Heart right ventricle (tissue), 16 donors: ENCODE measurements at regions not wholly inside any gene's neighbourhood (a gene's known extent, or its start where the extent isn't known, plus 50 kb on each side); places are given as distances from the start of the nearest gene placed in this dataset.
A peak's percentile ranks its signal among the peaks of the same experiment; 100 is the strongest.

Source experiments
- ATAC-seq, 8 donors: fragments of 200-7000 bp; cut with Tn5 transposase; one replicate each; pipeline ENCODE4 v1.9.1; 2020; ENCODE audit warnings: mild to moderate bottlenecking in 8 of 8, moderate library complexity in 8 of 8, moderate number of reproducible peaks in 1 of 8
- DNase-seq, 2 donors: peaks; one replicate each; pipeline ENCODE4 v3.0.0-alpha.2; 2020
- H3K27ac ChIP-seq, 10 donors: fragments of 200-600 bp; sonication (generic) in 2 of 10; one replicate each; pipeline versions ENCODE4 v1.5.0 to v1.8.0; 2020 to 2022; ENCODE audit warnings: mild to moderate bottlenecking in 3 of 10
- H3K27me3 ChIP-seq, 7 donors: fragments of 200-600 bp; one replicate each; pipeline ENCODE4 v1.8.0; 2021 to 2022; ENCODE audit warnings: mild to moderate bottlenecking in 2 of 7
- H3K36me3 ChIP-seq, 9 donors: fragments of 200-600 bp; sonication (generic) in 1 of 9; one replicate each; pipeline versions ENCODE4 v1.5.0 to v1.8.0; 2020 to 2022; ENCODE audit warnings: mild to moderate bottlenecking in 2 of 9
- H3K4me1 ChIP-seq, 9 donors: fragments of 200-600 bp; sonication (generic) in 1 of 9; one replicate each; pipeline versions ENCODE4 v1.5.0 to v1.8.0; 2020 to 2022; ENCODE audit warnings: mild to moderate bottlenecking in 4 of 9
- H3K4me3 ChIP-seq, 10 donors: fragments of 200-600 bp; sonication (generic) in 2 of 10; one replicate each; pipeline versions ENCODE4 v1.5.0 to v1.8.0; 2020 to 2022; ENCODE audit warnings: mild to moderate bottlenecking in 7 of 10, moderate library complexity in 2 of 10
- H3K9me3 ChIP-seq, 11 donors: fragments of 200-600 bp in 10 of 11; sonication (generic) in 2 of 11; one replicate each; pipeline versions ENCODE4 v1.5.0 to v1.8.0; 2013 to 2022; ENCODE audit warnings: mild to moderate bottlenecking in 2 of 11, control low read depth in 1 of 11, moderate library complexity in 1 of 11
- WGBS, 2 donors: extraction: QIAGEN DNeasy Blood & Tissue Kit; methylation state at CpG; one replicate each; pipeline ENCODE4 v1.1.7; 2013; ENCODE audit warnings: inconsistent platforms in 1 of 2; 5-methylcytosine and 5-hydroxymethylcytosine counted together
- intact Hi-C, 10 donors: fragments of 100-400 bp; cut with DNase I; formaldehyde crosslinking; loops; one replicate each; pipeline versions ENCODE4 v1.11.1 to v1.14.2; 2022
- TF ChIP-seq, protein P1 (sequence below), 9 donors: fragments of 200-600 bp; sonication (generic) in 2 of 9; IDR thresholded peaks; one replicate each; pipeline versions ENCODE4 v1.5.0 to v1.8.0; 2021 to 2022; ENCODE audit warnings: antibody characterized with exemption in 9 of 9, mild to moderate bottlenecking in 5 of 9, moderate library complexity in 1 of 9
- donor health status: Arrhythmogenic right ventricular cardiomyopathy.
- donor health status: ischemic (EF 13 %, LVEDD 7.1; RV severe dilation, severe dysfunction).
- donor health status: healthy with polysubstance abuse.
- donor health status: DM: no; HTN: yes; CAD: no.
- donor health status: DM: no; HTN: no; CAD: no.
- donor health status: ischemic (EF 25% LVEDD 6.9; RV normal size, moderate dysfunction).
- donor health status: ischemic (EF 25% LVEDD 5.7; RV mildly dilated, moderate dysfunction).
- donor health status: healthy.
- donor health status: DM: yes; HTN: yes; CAD: no.
- donor health status: Ischemic cardiomyopathy.
- donor health status: ischemic (EF 35%, LVEDD 5.7; RV mildly dilated, moderate dysfunction).
- donor health status: nonischemic (EF 11% LVEDD 7.7; RV severe dilation, severe dysfunction).
- donor health status: DM: yes; HTN: yes; CAD: no.
- donor health status: PGD.
- donor health status: ischemic (EF 29% LVEDD 5.4; RV normal size, mild dysfunction).
- donor health status: nonischemic (EF 23%, LVEDD 6.1; RV moderate dilation, normal function).

GRCh38 chr18:77736842-77737241 is 487.2 kb downstream of the GALR1 start:
- WGBS, 2 donors: 80 to 83% methylated on average over 4 of the region's 4 CpGs
- H3K9me3 ChIP-seq: no peaks in the 10 kb centered on the region
- DNase-seq (no peak), ATAC-seq (no peak)
- TF ChIP-seq, protein P1, sequence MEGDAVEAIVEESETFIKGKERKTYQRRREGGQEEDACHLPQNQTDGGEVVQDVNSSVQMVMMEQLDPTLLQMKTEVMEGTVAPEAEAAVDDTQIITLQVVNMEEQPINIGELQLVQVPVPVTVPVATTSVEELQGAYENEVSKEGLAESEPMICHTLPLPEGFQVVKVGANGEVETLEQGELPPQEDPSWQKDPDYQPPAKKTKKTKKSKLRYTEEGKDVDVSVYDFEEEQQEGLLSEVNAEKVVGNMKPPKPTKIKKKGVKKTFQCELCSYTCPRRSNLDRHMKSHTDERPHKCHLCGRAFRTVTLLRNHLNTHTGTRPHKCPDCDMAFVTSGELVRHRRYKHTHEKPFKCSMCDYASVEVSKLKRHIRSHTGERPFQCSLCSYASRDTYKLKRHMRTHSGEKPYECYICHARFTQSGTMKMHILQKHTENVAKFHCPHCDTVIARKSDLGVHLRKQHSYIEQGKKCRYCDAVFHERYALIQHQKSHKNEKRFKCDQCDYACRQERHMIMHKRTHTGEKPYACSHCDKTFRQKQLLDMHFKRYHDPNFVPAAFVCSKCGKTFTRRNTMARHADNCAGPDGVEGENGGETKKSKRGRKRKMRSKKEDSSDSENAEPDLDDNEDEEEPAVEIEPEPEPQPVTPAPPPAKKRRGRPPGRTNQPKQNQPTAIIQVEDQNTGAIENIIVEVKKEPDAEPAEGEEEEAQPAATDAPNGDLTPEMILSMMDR (IDR thresholded peaks at IDR 0.05): no peak
- no peaks in the 10 kb centered on the region for H3K36me3 ChIP-seq
- intact Hi-C loops: no loop called here
- H3K4me1 ChIP-seq: no peaks in the 10 kb centered on the region
- no peak overlapping the region for H3K4me3 ChIP-seq
- H3K27me3 ChIP-seq: peaks cover 0 to 4% (median 0%) of the 10 kb centered on the region in 7 donors
- no peak overlapping the region for H3K27ac ChIP-seq

DNA sequence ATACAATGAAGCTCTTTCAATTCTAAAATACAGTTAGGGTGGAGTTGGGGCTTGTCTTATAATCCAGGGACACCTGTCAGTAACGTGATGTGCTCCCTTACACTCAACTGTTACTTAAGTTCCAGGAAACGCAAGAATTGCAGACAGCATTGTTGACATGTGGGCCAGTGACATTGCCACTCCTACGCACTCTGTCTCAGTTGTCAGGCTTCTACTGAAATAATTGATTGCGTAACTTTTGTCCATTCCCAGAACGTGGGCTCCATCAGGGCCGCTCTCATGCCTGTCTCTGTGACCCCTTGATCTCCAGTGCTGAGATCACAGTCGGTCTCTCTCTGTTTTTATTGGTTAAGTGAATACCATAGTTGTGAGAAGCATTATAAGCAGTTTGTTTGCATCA is 487.8 kb downstream of the GALR1 start:
- WGBS, 2 donors: 64 to 72% methylated on average over 7 of the region's 7 CpGs
- Histone ChIP-seq H3K36me3 (no peaks in the 10 kb centered on the region), H3K9me3 (no peaks in the 10 kb centered on the region), H3K27ac (no peak overlapping the region), H3K4me1 (no peaks in the 10 kb centered on the region), H3K27me3 (peaks cover 0 to 4% (median 0%) of the 10 kb centered on the region in 7 donors), H3K4me3 (no peak overlapping the region)
- DNase-seq: no peak
- ATAC-seq: no peak
- intact Hi-C loops: no loop called here
- TF ChIP-seq, protein P1 (IDR thresholded peaks at IDR 0.05): no peak

DNA sequence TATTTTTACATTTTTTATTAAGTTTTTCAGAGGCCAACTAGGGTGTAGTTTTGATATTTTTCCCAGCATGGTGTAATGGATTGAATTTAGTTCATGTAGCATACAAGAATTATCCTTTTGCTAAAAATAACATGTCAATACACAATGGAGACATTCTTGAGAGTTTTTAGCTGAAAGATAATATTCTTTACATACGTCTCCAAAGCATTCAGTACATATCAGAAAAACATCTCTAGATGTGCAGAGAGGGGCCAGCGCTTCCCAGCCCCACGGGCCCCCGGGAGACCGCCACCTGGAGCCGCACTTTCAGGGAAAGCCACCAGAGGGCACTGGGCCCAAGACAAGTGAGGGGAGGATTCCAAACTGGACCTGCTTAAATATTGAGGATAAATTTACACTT is 499.4 kb downstream of the GALR1 start:
- no peak for ATAC-seq
- intact Hi-C loops: no loop called here
- H3K36me3 ChIP-seq: no peaks in the 10 kb centered on the region
- H3K27ac ChIP-seq: no peak overlapping the region
- peaks cover 0 to 9% (median 4%) of the 10 kb centered on the region in 7 donors for H3K27me3 ChIP-seq
- no peak overlapping the region for H3K4me3 ChIP-seq
- no peaks in the 10 kb centered on the region for H3K9me3 ChIP-seq
- no peaks in the 10 kb centered on the region for H3K4me1 ChIP-seq
- WGBS, 2 donors: 19 to 21% methylated on average over 6 of the region's 6 CpGs
- DNase-seq: no peak
- TF ChIP-seq, protein P1 (IDR thresholded peaks at IDR 0.05): peak; percentile 17 to 59 (median 49)

DNA sequence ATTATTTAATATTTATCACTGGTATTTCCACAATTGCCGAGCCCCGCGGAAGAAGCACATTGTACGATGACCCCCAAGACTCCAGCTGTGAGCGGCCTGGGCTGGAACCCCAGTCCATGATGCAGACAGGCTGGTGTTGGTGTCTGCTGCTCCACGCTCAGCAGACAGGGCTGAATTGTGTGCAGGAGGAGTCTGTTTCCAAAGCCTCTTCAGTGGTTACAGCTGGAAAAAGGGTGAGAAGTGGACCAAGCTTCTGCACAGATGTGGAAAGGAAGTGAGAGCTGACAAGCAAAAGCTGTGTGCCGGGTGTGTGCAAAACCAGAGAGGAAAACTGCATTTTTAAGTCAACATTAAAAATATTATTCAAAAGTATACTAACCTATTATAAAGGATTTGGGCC is 500.4 kb downstream of the GALR1 start:
- no peaks in the 10 kb centered on the region for H3K9me3 ChIP-seq
- TF ChIP-seq, protein P1 (IDR thresholded peaks at IDR 0.05): no peak
- no peak for ATAC-seq

More for the DNA sequence above, 500.4 kb downstream of the GALR1 start:
- H3K4me1 ChIP-seq: no peaks in the 10 kb centered on the region
- intact Hi-C loops: no loop called here
- H3K36me3 ChIP-seq: no peaks in the 10 kb centered on the region
- H3K4me3 ChIP-seq: no peak overlapping the region
- no peak for DNase-seq
- 80 to 82% methylated on average over 7 of the region's 7 CpGs for WGBS, 2 donors
- peaks cover 0 to 18% (median 4%) of the 10 kb centered on the region in 7 donors for H3K27me3 ChIP-seq
- no peak overlapping the region for H3K27ac ChIP-seq
